ENCODE measurements at regions not wholly inside any gene's neighbourhood (a gene's known extent, or its start where the extent isn't known, plus 50 kb on each side); places are given as distances from the start of the nearest gene placed in this dataset.

- no peak for DNase-seq
These were observed 92.1 kb upstream of the FSTL4 start for GRCh38 chr5:133704411-133704810.

- DNase-seq: no peak
These were observed 91.6 kb upstream of the FSTL4 start for GRCh38 chr5:133703935-133704334.

- DNase-seq: no peak
These were observed 90.7 kb upstream of the FSTL4 start for GRCh38 chr5:133702791-133703770.

- DNase-seq: no peak
These were observed 89.5 kb upstream of the FSTL4 start for GRCh38 chr5:133701871-133702270.

- no peak for DNase-seq
These were observed 87.9 kb upstream of the FSTL4 start for GRCh38 chr5:133700251-133700650.

- no peak for DNase-seq
These were observed 86.5 kb upstream of the FSTL4 start for GRCh38 chr5:133698646-133699526.

- no peak for DNase-seq
These were observed 85.9 kb upstream of the FSTL4 start for GRCh38 chr5:133698259-133698554.

GRCh38 chr5:133697536-133698258 lies 85.4 kb upstream of the FSTL4 start:
- DNase-seq: no peak

- DNase-seq: no peak
These were observed 84.6 kb upstream of the FSTL4 start for GRCh38 chr5:133696782-133697507.

- DNase-seq: no peak
These were observed 83.8 kb upstream of the FSTL4 start for GRCh38 chr5:133696006-133696584.

GRCh38 chr5:133694181-133694831 lies 82.0 kb upstream of the FSTL4 start:
- no peak for DNase-seq

GRCh38 chr5:133691448-133691847 lies 79.1 kb upstream of the FSTL4 start:
- no peak for DNase-seq

- no peak for DNase-seq
These were observed 78.4 kb upstream of the FSTL4 start for GRCh38 chr5:133690746-133691145.

- peak; percentile 39 for DNase-seq
These were observed 76.0 kb upstream of the FSTL4 start for GRCh38 chr5:133688391-133688790.

- DNase-seq: no peak
These were observed 75.1 kb upstream of the FSTL4 start for GRCh38 chr5:133687212-133688061.

GRCh38 chr5:133686566-133686965 lies 74.2 kb upstream of the FSTL4 start:
- no peak for DNase-seq

- DNase-seq: no peak
These were observed 73.2 kb upstream of the FSTL4 start for GRCh38 chr5:133685402-133686018.

GRCh38 chr5:133683646-133684596 lies 71.6 kb upstream of the FSTL4 start:
- DNase-seq: no peak

- no peak for DNase-seq
These were observed 70.1 kb upstream of the FSTL4 start for GRCh38 chr5:133682451-133682850.
